ENCODE measurements at regions not wholly inside any gene's neighbourhood (a gene's known extent, or its start where the extent isn't known, plus 50 kb on each side); places are given as distances from the start of the nearest gene placed in this dataset.

- no peak for DNase-seq (ENCODE audit: low read depth, low spot score)
- in situ Hi-C loops (cut with HindIII; ENCODE audit: low pct_unique_long_range_greater_than_20kb, low sequenced_read_pairs) = no loop called here
These were observed 268.6 kb downstream of the CCDC59 start for GRCh38 chr12:82089369-82090121.

DNA sequence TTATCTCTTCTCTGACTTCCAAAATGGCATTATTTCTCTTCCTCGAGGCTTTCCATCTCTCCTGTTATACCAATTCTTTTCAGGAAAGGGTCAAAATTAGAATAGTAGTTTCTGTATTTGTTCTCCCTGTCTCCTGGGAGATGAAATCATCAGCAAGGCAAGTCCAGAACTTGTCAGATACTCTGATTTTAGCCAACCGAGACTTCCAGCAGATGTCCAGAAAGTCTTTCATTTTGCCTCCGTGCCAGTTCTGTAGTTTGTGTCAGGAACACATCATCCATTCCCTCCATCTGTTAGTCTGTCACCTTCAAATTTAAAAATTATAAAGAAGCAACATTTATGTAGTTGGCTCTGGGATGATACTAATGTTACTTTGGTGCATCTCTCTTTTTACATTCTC, 275.7 kb downstream of the CCDC59 start:
- in situ Hi-C loops (cut with HindIII; ENCODE audit: low pct_unique_long_range_greater_than_20kb, low sequenced_read_pairs) = no loop called here

DNA sequence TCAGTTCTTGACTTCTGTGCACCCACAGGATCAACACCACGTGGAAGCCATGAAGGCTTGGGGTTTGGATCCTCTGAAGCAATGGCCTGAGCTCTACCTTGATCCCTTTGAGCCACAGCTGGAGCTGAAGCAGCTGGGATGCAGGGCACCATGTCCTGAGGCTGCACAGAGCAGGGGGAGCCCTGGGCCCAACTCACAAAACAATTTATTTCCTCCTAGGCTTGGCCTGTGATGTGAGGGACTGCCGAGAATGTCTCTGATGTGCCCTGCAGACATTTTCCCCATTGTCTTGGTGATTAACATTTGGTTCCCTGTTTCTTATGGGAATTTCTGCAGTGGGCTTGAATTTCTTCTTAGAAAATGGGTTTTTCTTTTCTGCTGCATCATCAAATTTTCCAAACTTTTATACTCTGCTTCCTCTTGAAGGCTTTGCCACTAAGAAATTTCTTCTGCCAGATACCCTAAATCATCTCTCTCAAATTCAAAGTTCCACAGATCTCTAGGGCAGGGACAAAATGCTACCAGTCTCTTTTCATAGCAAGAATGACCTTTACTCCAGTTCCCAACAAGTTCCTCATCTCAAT, 288.2 kb downstream of the CCDC59 start:
- in situ Hi-C loops (cut with HindIII; ENCODE audit: low pct_unique_long_range_greater_than_20kb, low sequenced_read_pairs) = no loop called here
- no peak for DNase-seq (ENCODE audit: low read depth, low spot score)

More for the DNA sequence above, 275.7 kb downstream of the CCDC59 start:
- DNase-seq (ENCODE audit: low read depth, low spot score) = no peak

GRCh38 chr12:82058197-82058596, 299.0 kb upstream of the PPFIA2 start:
- in situ Hi-C loops (cut with HindIII; ENCODE audit: low pct_unique_long_range_greater_than_20kb, low sequenced_read_pairs) = no loop called here
- no peak for DNase-seq (ENCODE audit: low read depth, low spot score)

DNA sequence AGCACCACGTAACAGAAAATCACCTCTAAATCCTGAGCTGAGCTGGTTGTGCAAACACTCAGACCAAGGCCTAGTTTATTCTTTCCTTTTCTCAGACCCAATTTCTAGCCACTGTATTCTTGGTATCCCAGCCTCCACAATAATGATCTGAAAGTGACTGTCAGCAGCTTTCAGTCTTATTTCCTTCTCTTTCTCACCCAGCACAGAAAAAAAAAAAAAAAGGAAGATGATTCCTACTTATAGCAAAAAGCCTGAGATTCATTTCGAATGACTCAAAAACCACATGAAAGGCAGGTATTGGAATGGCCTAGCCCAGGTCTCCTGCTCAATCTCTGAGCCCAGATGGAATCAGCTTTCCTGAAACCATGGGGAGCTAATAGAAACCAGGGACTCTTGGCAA, 298.6 kb upstream of the PPFIA2 start:
- DNase-seq (ENCODE audit: low read depth, low spot score) = no peak
- in situ Hi-C loops (cut with HindIII; ENCODE audit: low pct_unique_long_range_greater_than_20kb, low sequenced_read_pairs) = no loop called here

GRCh38 chr12:82055391-82055790, 296.2 kb upstream of the PPFIA2 start:
- in situ Hi-C loops (cut with HindIII; ENCODE audit: low pct_unique_long_range_greater_than_20kb, low sequenced_read_pairs) = no loop called here

DNA sequence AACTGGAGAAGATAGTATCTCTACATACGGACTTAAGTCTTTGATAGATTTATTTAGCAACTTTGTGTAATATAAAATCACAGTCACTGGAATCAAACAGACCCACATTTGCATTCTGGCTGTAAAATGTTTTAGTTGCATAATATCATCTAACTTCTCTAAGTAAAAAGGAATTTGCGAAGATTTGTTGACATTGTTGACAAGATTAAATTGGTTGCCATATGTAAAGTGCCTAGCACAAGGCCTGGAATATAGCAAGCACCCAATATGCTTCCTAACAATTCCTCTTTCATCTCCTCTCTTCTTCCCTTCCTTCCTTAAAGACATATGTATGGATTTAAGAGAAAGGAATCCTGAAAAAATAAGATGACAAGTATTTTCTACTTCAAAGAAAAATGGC, 295.4 kb upstream of the PPFIA2 start:
- no peak for DNase-seq (ENCODE audit: low read depth, low spot score)
- in situ Hi-C loops (cut with HindIII; ENCODE audit: low pct_unique_long_range_greater_than_20kb, low sequenced_read_pairs) = no loop called here

More at GRCh38 chr12:82055391-82055790, 296.2 kb upstream of the PPFIA2 start:
- DNase-seq (ENCODE audit: low read depth, low spot score) = no peak

GRCh38 chr12:82047446-82047845, 288.3 kb upstream of the PPFIA2 start:
- no peak for DNase-seq (ENCODE audit: low read depth, low spot score)
- in situ Hi-C loops (cut with HindIII; ENCODE audit: low pct_unique_long_range_greater_than_20kb, low sequenced_read_pairs) = no loop called here

DNA sequence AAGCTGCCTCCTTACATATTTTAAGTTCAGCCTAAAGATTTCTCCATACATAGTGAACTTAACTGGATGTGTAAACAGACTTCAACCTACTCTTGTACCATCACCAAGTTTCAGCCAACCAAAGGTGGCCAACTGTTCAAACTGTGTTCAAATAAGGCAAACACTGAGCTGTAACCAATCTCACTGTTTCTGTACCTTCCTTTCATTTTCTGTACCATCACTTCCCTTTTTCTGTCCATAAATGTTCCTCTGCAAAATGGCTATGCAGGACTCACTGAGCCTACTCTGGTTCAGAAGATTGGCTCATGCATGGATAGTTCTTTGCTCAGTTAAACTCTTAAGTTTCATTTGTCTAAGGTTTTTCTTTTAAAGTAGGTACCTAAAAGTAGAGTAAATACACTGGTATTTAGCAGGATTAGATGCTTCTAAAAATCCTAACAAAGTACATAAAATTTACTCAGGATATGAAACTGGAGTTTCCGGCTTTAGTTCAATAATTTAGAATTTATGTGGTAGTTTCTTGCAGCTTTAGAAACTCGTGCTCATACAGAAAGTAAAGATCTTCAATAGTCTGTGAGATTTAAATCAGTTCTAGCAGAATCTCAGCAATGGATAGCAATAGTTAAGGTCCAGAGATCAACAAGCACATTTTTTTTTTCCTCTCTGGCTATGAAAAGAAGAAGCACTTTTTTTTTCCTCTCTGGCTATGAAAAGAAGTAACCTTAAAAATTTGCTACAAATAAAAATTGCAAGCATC, 282.0 kb upstream of the PPFIA2 start:
- DNase-seq (ENCODE audit: low read depth, low spot score) = no peak
- in situ Hi-C loops (cut with HindIII; ENCODE audit: low pct_unique_long_range_greater_than_20kb, low sequenced_read_pairs) = no loop called here

DNA sequence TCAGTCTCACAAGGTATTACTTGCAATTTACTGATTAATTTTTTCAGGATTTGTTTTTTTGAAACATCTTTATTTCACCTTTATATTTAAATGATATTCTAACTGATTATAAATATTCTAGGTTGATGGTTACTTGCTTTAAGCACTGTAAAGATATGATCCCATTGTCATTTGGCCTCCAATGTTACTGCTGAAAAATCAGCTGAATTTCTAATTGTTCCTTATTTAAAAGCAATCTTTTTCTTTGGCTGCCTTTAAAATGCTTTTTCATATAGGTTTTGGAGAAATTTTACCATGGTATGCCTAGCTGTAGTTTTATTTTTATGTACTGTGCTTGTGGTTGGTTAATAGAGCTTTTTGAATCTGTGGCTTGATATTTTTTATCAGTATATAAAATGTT, 275.6 kb upstream of the PPFIA2 start:
- DNase-seq (ENCODE audit: low read depth, low spot score) = no peak
- in situ Hi-C loops (cut with HindIII; ENCODE audit: low pct_unique_long_range_greater_than_20kb, low sequenced_read_pairs) = no loop called here

- no peak for DNase-seq (ENCODE audit: low read depth, low spot score)
- in situ Hi-C loops (cut with HindIII; ENCODE audit: low pct_unique_long_range_greater_than_20kb, low sequenced_read_pairs) = no loop called here
These were observed 270.8 kb upstream of the PPFIA2 start for GRCh38 chr12:82029936-82030335.

DNA sequence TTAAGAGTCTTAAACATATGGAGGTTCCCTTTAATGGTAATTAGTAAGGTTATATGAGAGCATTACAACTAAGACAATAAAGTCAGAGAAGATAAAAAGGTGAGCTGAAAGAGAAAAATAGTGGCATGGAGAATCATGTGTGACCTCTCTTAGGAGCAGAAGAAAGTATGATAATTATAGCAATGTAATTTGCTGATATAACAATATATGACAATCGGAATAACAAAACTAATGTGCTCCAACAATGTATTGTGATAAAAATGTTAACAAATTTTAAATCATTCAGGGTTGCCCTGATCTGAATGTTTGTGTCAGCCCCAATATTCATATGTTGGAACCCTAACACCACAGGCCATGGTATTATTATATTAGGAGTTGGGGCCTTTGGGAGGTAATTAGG, 269.6 kb upstream of the PPFIA2 start:
- in situ Hi-C loops (cut with HindIII; ENCODE audit: low pct_unique_long_range_greater_than_20kb, low sequenced_read_pairs) = no loop called here
- DNase-seq (ENCODE audit: low read depth, low spot score) = no peak

GRCh38 chr12:82027612-82028011, 268.5 kb upstream of the PPFIA2 start:
- in situ Hi-C loops (cut with HindIII; ENCODE audit: low pct_unique_long_range_greater_than_20kb, low sequenced_read_pairs) = no loop called here

DNA sequence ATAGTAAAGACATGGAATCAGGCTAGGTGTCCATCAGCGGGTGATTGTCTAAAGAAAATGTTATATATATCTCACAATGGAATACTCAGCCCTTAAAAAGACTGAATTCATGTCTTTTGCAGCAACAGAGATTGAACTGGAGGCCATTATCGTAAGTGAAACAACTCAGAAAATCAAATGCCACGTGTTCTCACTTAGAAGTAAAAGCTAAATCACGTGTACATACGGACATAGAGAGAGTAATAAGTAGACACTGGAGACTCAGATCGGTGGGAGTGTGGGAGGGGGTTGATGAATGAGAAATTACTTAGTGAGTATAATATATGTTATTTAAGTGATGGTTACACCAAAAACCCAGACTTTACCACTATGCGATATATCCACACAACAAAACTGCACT, 266.3 kb upstream of the PPFIA2 start:
- DNase-seq (ENCODE audit: low read depth, low spot score) = no peak
- in situ Hi-C loops (cut with HindIII; ENCODE audit: low pct_unique_long_range_greater_than_20kb, low sequenced_read_pairs) = no loop called here

More at GRCh38 chr12:82027612-82028011, 268.5 kb upstream of the PPFIA2 start:
- no peak for DNase-seq (ENCODE audit: low read depth, low spot score)

DNA sequence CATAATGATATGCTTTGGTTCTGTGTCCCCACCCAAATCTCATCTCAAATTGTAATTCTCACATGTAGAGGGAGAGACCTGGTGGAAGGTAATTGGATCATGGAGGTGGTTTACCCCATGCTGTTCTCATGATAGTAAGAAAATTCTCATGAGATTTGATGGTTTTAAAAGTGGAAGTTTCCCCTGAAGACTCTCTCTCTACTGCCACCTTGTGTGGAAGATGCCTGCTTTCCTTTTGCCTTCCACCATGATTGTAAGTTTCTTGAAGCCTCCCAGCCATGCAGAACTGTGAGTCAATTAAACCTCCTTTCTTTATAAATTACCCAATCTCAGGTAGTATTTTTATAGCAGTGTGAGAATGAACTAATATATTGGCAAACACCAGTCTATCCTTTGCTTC, 260.4 kb upstream of the PPFIA2 start:
- in situ Hi-C loops (cut with HindIII; ENCODE audit: low pct_unique_long_range_greater_than_20kb, low sequenced_read_pairs) = no loop called here
- DNase-seq (ENCODE audit: low read depth, low spot score) = peak; percentile 30

DNA sequence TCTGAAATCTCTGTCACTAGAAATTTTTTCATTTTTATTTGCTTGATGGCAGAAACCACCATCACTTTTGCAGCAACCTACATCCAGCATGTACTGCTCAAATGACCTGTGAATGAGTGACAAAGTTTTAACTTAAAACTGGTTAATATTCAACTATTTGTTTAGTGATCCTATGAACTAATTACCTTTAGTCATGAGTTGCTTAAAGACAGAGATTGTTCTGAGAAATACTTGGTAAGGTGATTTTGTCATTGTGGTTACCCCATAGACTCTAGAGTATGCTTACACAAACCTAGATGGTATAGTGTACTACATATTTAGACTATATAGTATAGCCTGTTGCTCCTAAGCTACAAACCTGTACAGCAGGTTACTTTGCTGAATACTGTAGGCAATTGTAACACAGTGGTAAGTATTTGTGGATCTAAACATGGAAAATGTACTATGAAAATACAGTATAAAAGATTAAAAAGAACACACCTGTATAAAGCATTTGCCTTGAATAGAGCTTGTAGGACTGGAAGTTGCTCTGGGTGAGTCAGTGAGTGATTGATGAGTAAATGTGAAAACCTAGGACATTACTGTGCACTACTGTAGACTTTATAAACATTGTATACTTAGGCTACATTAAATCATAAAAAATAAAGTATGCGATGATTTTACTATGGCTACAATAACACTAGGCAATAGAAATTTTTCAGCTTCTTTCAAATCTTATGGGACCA, 256.6 kb upstream of the PPFIA2 start:
- in situ Hi-C loops (cut with HindIII; ENCODE audit: low pct_unique_long_range_greater_than_20kb, low sequenced_read_pairs) = no loop called here
- no peak for DNase-seq (ENCODE audit: low read depth, low spot score)

GRCh38 chr12:82012176-82012575, 253.0 kb upstream of the PPFIA2 start:
- in situ Hi-C loops (cut with HindIII; ENCODE audit: low pct_unique_long_range_greater_than_20kb, low sequenced_read_pairs) = no loop called here
- DNase-seq (ENCODE audit: low read depth, low spot score) = no peak

DNA sequence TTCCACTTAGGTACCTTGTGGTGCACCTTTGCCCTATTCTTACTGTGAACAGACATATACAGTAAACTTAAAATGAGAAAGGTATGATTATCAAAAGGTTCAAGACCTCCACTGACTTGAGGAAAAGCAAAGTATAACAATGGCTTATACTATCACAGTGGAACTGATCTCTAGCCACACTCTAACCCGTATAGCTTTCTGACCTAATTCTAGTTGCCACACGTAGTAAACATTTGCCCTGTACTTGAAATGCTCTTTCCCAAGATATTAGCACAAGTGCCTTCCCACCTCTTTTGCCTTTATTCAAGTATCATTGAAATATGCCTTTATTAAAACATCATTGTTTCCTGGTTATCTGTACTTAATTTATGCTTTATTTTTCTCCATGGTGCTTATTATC, 250.4 kb upstream of the PPFIA2 start:
- in situ Hi-C loops (cut with HindIII; ENCODE audit: low pct_unique_long_range_greater_than_20kb, low sequenced_read_pairs) = no loop called here

More for the DNA sequence above, 250.4 kb upstream of the PPFIA2 start:
- no peak for DNase-seq (ENCODE audit: low read depth, low spot score)

Data from SK-MEL-5 (cell line).